Keratinocyte (primary cell): ENCODE measurements at regions not wholly inside any gene's neighbourhood (a gene's known extent, or its start where the extent isn't known, plus 50 kb on each side); places are given as distances from the start of the nearest gene placed in this dataset.

ENCODE experiments used
- EZH2 ChIP-seq: IDR thresholded peaks from one replicate; pipeline ENCODE4 v1.6.1; 2012; ENCODE audit warnings: inconsistent platforms, mild to moderate bottlenecking, low read length, moderate library complexity
- TF ChIP-seq, protein P1 (sequence below), 3 experiments: IDR thresholded peaks in 1 of 3; conservative IDR thresholded peaks in 1 of 3; optimal IDR thresholded peaks in 1 of 3; 2 replicates in 2 of 3; 3 replicates in 1 of 3; pipeline versions ENCODE3 to v1.5.1; 2011; ENCODE audit warnings: low read length in 3 of 3, mild to moderate bottlenecking in 3 of 3, moderate library complexity in 2 of 3, control low read depth in 1 of 3, inconsistent platforms in 1 of 3; ENCODE audit not compliant: insufficient read depth in 2 of 3; ENCODE audit errors: extremely low read depth in 1 of 3

DNA sequence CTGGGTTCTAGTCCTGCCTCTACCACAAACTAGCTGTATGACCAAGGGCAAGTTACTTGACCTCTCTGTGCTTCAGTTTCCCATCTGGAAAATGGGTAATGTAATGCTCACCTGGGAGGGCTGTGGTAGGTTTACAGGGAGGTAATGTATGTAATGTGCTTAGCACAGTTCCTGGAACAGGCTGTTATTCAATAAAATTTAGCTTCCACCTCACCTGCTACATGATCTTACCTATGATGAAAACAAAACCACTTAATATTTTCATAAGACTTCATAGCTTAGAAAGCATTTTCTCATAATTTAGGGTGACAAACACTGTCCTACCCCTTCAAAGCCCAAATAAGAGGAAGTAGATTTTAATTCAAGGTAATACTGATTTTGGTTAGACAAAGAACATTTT is 530.6 kb downstream of the FUT8 start:
- TF ChIP-seq, protein P1, sequence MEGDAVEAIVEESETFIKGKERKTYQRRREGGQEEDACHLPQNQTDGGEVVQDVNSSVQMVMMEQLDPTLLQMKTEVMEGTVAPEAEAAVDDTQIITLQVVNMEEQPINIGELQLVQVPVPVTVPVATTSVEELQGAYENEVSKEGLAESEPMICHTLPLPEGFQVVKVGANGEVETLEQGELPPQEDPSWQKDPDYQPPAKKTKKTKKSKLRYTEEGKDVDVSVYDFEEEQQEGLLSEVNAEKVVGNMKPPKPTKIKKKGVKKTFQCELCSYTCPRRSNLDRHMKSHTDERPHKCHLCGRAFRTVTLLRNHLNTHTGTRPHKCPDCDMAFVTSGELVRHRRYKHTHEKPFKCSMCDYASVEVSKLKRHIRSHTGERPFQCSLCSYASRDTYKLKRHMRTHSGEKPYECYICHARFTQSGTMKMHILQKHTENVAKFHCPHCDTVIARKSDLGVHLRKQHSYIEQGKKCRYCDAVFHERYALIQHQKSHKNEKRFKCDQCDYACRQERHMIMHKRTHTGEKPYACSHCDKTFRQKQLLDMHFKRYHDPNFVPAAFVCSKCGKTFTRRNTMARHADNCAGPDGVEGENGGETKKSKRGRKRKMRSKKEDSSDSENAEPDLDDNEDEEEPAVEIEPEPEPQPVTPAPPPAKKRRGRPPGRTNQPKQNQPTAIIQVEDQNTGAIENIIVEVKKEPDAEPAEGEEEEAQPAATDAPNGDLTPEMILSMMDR (optimal IDR thresholded peaks at IDR 0.05 in 1 of 3, IDR thresholded peaks at IDR 0.05 in 1 of 3, conservative IDR thresholded peaks at IDR 0.05 in 1 of 3; ENCODE audit: extremely low read depth in 1 of 3, insufficient read depth in 2 of 3, low read length in 3 of 3) = no peak
- no peak for TF ChIP-seq EZH2
